NCI-H2196 (cell line): ENCODE measurements at regions not wholly inside any gene's neighbourhood (a gene's known extent, or its start where the extent isn't known, plus 50 kb on each side); places are given as distances from the start of the nearest gene placed in this dataset.
A peak's percentile ranks its signal among the peaks of the same experiment; 100 is the strongest.

Experiments
- DNase-seq: peaks from one replicate; lab custom pipeline; 2025; ENCODE audit not compliant: unreplicated experiment; lab: John Stamatoyannopoulos, UW

GRCh38 chr1:213925531-213926182, 62.1 kb upstream of the PROX1 start:
- DNase-seq, result no peak

- DNase-seq, result no peak
These were observed 59.9 kb upstream of the PROX1 start for GRCh38 chr1:213927846-213928245.

- DNase-seq, result no peak
These were observed 58.4 kb upstream of the PROX1 start for GRCh38 chr1:213929398-213929797.

- DNase-seq, result no peak
These were observed 55.9 kb upstream of the PROX1 start for GRCh38 chr1:213931836-213932235.

- DNase-seq, result no peak
These were observed 54.4 kb upstream of the PROX1 start for GRCh38 chr1:213933336-213933735.

GRCh38 chr1:213934649-213935048, 53.1 kb upstream of the PROX1 start:
- DNase-seq, result peak; percentile 97

GRCh38 chr1:213936571-213936970, 51.2 kb upstream of the PROX1 start:
- no peak for DNase-seq
